ENCODE measurements at regions not wholly inside any gene's neighbourhood (a gene's known extent, or its start where the extent isn't known, plus 50 kb on each side); places are given as distances from the start of the nearest gene placed in this dataset.

GRCh38 chr13:76792731-76793347 is 93.4 kb downstream of the KCTD12 start:
- no peak for DNase-seq

DNA sequence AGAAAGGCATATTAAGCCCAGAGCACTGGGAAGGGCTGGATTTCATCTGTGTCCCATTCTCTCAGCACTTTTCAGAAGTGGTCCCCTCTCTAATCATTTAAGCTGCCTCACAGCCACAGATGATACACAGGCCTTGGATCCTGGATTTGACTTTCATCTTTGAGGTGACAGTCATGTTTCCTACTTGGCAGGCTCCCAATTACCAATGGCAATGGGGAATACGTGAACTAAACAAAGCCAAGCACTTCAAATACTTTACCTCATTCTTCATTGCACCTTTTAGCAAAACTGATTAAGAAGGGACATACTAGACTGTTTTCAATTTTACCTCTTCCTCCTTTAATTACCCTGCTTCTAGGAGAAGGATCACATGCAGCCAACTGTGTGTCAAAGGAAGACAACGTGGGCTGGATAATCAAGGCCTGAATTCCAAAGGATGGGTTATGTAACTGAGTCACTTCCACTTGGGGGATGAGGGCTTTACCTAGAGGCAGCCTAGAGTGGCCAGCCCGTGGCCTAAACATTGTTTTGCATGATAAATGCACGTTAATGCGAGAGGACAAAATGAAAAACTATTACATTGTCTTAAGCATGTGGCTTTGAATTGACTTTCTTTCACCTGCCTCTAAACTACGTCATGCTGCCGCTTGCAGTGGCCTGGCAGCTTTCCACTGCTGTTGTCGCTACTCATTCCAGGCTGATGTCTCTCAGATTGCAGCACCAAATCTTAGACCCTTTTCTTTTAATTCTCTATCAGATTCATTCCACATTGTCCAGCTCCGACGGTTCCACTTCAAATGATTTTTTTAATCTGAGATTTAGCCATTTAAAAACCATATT is 95.0 kb downstream of the KCTD12 start:
- DNase-seq: no peak

- DNase-seq: no peak
Observed at GRCh38 chr13:76790526-76790925, 95.7 kb downstream of the KCTD12 start.

GRCh38 chr13:76783798-76784197 is 102.4 kb downstream of the KCTD12 start:
- DNase-seq: no peak

DNA sequence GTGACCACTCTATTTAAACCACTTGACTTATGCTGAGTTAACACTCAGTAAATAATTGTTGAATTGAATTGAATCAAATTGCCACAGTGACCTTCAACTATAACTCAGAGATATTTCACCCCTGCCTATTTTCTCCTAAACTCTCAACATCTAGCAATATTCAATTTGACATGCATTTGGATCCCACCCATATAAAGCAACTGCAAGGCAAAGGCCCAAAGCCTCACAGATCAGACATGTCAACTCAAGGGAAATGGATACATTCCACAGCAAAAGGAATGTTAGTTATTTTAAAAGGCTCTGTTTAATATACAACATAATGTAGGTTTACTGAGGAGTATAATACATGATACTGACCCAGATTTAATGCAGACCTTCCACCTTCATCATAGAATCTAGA is 107.4 kb downstream of the KCTD12 start:
- no peak for DNase-seq

GRCh38 chr13:76777096-76777495 is 109.1 kb downstream of the KCTD12 start:
- DNase-seq: no peak

DNA sequence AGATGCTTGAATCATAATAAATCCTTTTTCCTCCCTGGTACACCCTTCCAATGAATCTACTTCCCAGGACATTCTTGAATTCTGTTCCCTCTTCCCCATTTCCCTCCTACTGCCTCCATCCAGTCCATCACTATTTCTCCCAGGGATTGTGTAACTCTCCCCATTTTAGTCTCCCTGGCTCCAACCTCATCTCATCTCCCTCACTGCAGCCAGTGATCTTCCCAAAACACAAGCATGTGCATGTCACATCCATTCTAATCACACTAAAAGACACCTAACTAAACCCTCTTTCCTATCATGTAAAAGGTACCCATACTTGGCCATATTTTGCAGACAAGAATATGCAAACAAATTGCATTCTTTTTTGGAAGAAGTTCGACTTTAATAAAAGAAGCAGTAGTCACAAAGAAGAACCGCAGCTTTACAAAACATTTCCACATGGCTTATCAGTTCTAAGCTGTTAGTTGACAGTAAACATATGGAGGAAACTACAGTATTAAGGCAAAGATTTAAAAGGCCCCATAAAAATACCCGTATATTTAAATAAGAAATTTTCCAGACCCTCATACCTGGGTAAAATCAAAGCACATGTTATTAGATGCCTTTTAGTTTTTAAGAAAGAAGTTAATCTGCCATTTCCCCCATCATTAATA is 111.0 kb downstream of the KCTD12 start:
- DNase-seq: no peak

DNA sequence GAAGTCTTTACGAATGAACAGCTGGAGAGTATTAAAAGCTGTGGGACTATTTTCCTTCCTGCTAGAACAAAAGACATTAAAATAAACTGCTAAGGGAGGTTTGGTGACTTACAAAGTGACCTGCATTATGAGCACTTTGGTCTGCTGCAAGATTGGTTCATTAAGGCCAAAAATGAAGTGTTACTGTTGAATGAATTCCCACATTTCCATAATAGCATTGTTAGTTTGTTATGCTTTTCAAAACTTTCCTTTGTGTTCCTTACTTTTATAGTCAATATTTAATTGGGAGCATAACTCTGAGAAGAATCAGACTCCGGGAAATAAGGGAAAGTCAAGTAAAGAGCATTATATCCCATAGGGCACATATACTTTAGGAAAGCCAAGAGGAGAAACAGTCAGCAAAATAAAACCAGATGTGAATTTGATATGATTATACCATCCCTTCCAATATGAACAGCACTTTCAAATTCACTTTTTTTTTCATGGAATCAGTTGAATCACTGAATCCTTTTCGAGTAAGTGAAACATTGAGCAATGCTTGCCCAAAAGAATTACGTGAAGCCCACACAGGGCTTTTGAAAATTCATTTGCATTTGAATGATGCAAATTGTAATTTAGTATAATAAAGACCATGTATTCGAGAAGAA is 112.6 kb downstream of the KCTD12 start:
- no peak for DNase-seq

- DNase-seq: no peak
Observed at GRCh38 chr13:76772241-76772640, 114.0 kb downstream of the KCTD12 start.

DNA sequence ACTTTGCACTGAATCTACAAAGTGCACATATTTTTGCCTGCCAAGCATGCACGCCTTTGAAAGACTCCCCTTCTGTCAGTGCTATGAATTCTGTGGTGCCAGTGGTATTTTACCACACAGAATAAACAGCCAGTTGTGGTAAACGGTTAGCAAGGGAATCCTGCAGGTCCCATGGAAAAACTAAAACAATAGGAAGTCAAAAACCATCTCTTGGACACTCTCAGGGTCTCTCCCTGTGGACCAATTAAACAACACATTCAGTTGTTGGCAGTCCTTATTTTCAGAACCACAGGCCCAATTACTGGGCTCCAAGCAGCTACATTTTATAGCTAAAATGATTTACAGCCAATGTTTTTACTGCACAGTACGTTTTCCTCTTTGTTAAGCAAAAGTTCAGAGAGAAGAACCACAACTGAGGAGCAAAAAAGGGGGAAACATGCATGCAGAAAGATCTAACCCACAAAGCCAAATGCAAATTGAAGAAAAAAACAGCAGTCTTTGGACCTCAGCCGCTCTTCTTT is 116.9 kb downstream of the KCTD12 start:
- DNase-seq: no peak

DNA sequence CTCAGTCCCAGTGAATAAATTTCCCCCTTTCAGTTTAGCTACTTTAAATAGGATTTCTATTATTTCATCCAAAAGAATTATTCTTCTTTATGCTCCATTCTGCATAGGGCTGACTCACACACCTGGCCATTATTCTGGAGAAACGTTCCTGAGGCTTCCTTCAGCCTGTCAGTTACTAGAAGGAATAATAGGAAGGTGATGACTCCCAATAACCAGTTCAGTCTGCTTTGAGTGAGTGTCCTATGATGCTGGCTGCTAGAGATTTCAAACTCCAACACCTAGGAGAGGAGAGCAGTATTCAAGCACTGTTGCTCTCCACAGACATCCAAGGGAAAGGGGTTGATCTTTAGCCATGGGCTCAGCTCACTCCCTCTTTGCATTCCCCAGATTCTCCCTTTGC is 117.8 kb downstream of the KCTD12 start:
- DNase-seq: no peak

- DNase-seq: no peak
Observed at GRCh38 chr13:76764916-76765315, 121.3 kb downstream of the KCTD12 start.

DNA sequence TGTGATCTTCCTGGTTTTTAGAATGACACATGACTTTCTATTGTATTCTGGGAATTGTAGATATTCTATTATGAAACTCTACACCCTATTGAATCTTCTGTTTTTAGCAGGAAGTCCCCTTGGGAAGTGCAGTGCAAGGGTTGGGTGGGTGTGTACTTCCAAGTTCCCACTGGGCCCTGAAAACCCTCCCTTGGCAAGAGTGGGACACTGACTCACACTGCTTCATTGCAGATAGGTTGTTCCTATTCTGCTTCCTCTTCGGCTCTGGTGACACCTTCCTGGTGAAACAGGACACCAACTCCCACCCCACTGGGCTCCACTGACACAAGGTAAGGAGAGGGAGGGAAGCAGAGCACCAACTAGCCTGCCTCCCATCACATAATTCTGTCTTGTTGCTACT is 121.8 kb downstream of the KCTD12 start:
- DNase-seq: no peak

DNA sequence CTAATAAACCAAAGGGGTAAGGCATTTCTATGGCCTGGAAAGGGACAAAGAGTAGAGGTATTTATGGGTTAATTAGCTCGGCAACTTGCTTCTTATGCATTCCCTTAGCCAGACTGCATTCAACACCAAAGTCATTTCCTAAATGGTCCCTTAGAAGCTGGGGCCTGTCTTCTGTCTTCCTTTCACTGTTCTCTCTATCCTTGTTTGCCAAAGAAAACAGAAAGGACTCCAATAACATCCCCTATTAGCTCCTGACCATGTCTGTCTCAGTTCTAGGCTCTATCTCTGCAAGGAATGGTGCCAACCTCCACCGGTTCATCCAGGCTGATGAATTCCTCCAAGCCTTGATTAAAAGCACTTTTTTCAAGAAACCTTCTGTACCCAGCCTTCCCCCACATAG is 123.5 kb downstream of the KCTD12 start:
- no peak for DNase-seq

- DNase-seq: no peak
Observed at GRCh38 chr13:76759877-76760276, 126.3 kb downstream of the KCTD12 start.

DNA sequence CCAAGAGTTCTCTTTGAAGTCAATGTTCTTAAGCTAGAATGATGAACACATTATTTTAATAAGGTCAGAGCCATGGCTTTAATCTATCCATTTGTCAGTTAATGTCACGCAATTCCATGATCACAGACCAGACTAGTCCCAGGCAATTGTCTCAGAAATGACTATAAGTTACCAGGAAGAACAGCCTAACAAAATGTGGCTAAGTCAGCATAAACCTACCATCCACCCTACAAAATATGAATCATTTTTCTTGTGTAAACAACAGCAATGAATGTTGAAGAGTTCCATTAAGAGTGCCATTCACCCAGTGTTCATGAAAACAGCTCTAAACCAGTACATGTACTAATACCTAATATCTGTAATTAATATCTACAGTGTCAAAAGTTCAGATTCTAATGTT is 127.5 kb downstream of the KCTD12 start:
- no peak for DNase-seq

DNA sequence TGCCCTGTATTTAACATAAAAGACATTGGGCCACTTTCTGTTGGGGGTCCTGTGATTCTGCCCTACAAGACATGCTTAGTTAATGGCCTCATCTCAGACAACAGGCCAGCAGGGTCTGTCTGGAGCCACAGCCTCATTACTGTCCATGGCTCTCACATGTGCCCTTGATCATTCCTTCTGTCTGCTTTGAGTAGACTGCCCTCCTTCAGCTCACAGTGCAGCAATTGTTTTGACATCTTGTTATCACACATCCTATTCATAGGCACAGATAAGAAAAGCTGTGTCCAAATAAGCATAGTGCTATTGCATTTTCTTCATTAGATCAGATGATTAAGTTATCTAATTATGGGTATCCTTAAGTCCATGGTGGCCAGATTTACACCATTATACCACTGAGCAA is 127.9 kb downstream of the KCTD12 start:
- no peak for DNase-seq

DNA sequence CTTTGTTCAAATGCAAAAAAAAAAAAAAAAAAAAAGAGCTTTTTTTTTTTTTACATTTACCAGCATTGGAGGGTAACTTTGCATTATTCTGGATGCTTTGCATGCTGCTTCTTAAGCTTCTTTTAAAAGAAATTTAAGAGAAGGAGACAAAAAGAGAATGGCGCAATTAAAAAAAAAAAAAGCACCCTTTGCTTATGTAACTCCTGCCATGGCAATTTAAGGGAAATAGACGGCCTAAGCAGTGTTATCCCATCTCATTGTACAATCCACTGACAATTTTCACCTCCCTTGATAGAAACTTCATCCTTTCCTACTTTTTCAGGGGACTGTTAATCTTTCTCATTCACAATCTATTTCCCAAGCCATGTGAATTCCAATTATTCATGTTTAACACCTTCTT is 129.8 kb downstream of the KCTD12 start:
- no peak for DNase-seq

GRCh38 chr13:76754414-76754813 is 131.8 kb downstream of the KCTD12 start:
- DNase-seq: no peak

GRCh38 chr13:76751278-76751677 is 134.9 kb downstream of the KCTD12 start:
- no peak for DNase-seq

DNA sequence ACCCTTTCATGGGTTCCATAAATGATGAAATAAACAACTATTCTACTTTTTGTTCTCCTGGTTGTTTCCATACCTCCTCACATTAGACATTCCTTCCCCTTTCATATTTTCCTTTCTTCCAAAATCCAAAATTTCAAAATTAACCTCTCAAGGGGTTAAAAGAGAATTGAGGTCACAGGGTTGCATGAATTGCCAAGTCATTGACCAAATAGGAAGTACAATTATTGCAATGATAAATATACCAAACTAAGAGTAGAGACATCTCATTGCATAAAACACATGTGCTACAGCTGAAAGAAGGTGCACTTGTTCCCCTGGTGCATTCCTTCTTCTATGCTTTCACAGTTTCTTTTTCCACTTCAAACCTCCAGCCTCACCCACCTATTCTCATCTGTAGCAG is 136.1 kb downstream of the KCTD12 start:
- DNase-seq: no peak

DNA sequence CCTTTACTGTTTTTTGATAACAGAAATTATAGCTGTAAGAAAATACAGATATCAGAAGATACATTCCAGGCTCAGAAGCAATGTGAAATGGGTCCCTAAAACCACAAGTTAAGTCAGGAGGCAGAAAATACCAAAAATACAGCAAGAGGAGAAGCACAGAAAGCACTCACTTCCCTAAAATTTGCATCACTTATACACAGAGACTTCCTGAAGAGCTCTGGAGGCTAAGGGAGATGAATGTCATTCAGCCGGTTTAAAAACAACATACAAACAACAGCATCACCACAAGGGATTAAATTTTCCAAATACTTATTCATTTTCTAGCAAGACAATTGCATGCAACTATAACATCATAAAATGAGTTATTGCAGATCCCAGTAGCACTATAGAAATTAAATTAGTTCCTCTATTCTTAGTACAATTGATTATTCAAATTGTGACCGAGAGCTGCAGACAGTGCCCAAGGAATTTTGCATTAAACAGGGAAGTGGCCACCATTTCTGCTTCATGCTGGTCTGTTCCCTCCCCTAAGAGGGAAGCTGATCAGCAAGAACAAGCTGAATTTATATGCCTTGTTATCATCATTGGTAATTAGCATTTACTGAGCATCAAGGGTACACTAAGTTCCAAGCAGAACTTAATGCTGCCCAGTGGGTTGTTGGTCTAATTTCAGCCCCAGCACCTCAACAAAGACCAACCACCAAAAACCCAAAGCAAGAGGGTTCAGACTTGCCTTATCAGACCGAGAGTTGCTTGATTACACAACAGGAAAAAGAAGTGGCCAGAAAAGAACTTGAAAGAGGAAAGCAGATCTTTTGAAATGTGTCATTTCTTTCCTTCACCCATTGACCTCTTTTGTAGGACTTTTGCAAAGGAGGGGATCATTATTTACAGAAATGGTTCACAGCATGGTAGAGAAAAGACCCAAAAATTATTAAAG is 140.7 kb downstream of the KCTD12 start:
- DNase-seq: no peak

All from bone marrow (tissue), 2 donors.